GM21515 (cell line): ENCODE measurements at regions not wholly inside any gene's neighbourhood (a gene's known extent, or its start where the extent isn't known, plus 50 kb on each side); places are given as distances from the start of the nearest gene placed in this dataset.
"Not testable (repeated sequence)": the region's sequence is repeated elsewhere in the genome, so short reads cannot be mapped to it uniquely, and the experiment has no call there.

Experiments
- ATAC-seq: cut with Tn5 transposase; IDR thresholded peaks from one replicate; pipeline ENCODE4 v1.9.1; 2021; ENCODE audit not compliant: unreplicated experiment

DNA sequence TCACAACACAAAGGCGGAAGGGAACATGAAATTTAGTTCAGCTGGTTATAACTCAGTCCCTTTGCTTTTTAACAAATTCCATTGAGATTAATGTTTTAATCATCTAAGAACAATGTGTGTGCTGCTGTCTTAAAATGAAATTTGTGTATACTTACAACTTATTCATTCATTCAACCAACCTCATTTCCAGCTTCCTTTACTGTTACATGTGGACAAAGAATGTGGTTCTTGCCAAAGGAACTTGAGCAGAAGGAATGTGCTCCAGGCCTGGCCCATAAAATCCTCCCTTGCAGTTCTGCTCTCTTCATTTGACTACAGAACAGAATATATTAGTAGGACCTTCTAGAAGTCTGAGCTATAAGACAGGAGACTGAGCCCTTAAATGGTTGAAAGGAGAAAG lies 176.8 kb upstream of the GLRA2 start:
- ATAC-seq = no peak

DNA sequence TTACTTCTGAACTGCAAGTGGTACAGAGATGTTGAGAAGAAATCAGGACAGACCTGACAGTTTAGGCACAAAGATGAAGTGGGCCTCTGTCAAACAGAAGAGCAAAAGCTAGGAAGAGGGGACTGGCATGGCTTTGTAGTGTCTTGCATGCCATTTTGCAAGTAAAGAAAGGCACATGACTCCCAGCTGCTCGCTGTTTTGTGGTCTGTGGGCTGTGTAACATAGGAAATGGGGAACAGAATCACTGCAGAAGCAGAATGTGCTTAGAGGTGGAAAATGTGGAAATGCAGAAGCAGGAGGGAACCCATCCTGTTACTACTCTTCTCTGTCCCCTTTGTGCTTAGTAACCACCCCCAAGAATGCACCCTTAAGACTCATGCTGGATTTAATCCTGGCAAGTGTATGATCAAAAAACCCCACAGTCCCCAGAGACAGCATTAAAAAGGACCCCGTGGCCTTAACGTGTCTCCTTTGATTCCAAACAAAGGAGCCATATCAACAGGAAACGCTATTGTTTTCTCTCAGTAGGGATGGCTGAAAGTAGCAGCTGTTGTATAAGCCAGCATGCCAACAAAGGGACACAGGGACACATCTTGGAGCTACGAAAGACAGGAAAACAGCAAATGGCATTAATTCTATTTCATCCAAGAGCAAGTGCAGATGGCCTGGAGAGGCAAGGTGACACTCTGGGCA lies 177.6 kb upstream of the GLRA2 start:
- ATAC-seq = no peak

DNA sequence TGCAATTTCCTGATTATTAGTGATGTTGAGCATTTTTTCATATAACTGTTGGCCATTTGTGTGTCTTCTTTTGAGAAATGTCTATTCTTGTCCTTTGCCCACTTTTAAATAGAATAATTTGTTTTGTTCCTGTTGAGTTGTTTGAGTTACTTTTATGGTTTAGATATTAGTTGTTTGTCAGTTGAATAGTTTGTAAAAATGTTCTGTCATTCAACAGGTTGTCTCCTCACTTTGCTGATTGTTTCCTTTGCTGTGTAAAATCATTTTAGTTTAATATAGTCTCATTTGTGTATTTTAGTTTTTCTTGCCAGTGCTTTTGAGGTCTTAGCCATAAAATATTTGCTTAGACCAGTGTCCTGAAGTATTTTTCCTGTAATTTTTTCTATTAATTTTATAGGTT lies 181.8 kb upstream of the GLRA2 start:
- no peak for ATAC-seq

DNA sequence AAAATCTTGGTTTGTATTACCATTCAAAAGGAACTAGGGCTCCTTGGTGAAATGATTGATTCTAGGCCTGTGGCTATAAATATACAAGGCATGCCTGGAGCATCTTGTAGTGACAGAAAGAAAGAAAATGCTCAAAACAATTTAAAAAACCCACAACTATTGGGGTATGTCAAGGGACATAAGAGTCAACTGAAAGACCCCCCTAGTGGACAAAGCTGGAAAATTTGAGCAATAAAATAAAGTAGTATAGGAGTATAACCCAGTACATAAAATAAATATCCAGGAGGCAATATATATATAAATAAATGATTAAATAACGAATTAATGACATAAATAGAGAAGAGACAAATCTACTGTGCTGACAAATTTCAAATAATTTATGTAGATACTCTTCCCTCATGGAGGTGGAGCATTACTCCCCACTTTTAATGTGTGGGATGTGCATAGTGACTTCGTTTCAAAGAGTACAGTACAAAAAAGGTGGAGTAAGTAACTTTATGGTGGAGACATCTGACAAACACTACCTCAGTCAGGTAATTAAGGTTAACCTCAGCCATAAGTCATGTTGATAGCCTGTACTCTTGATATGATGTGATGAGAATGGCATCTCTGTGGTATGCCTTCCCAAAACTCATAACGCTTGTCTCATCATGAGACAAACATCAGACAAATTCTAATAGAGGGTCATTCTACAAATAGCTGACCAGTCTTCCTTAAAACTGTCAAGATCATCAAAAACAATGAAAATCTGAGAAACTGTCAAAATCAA lies 185.0 kb upstream of the GLRA2 start:
- ATAC-seq = no peak

DNA sequence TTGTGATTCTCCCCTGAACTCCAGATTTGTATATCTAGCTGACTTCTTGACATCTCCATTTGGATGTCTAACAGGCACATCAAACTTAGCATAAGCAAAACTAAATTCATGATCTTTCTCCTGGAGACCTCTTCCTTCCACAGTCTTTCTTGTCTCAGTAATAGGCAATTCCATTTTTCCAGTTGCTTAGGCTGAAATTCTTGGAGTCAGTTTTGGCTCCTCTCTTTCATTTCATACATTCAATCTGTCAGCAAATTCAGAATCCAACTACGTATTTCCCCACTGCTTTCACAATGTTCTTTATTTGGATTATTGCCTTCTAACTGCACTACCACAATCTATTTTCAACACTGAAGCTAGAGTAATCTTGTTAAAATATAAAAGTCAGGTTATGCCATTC lies 219.9 kb upstream of the GLRA2 start:
- ATAC-seq = no peak

DNA sequence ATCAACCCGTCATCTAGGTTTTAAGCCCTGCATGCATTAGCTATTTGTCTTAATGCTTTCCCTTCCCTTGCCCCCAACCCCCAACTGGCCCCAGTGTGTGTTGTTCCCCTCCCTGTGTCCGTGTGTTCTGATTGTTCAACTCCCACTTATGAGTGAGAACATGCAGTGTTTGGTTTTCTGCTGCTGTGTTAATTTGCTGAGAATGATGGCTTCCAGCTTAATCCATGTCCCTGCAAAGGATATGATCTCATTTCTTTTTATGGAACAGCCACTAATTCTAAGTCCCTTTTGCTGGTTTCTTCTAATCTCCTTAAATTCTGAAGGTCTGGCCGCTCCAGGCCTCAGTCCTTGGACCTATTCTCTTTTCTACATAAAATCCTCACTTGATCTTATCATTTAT lies 220.4 kb upstream of the GLRA2 start:
- not testable (repeated sequence) for ATAC-seq

DNA sequence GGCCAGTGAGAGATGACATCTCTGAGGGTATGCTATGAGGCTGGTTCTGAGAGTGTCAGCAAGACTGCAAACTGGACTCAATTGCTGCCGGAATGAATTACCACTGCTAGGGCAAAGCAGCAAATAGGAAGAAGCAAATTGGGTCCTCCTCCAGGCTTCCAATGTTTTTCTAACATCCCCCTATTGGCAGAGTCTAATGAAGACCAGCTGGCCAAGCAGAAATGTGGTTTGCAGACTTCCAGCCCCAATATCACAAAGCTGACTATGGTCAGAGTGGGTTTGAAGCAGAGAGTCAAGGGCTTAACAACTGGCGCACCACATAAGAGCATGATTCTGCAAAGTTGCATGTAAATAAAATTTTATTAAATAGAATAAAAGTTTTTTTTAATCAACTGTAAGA lies 225.4 kb upstream of the GLRA2 start:
- ATAC-seq = no peak

DNA sequence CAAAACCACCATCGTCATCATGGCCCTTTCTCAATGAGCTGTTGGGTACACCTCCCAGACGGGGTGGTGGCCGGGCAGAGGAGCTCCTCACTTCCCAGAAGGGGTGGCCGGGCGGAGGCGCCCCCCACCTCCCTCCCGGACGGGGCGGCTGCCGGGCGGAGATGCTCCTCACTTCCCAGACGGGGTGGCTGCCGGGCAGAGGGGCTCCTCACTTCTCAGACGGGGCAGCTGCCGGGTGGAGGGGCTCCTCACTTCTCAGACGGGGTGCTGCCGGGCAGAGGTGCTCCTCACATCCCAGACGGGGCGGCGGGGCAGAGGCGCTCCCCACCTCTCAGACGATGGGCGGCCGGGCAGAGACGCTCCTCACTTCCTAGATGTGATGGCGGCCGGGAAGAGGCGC lies 226.8 kb upstream of the GLRA2 start:
- ATAC-seq = not testable (repeated sequence)

DNA sequence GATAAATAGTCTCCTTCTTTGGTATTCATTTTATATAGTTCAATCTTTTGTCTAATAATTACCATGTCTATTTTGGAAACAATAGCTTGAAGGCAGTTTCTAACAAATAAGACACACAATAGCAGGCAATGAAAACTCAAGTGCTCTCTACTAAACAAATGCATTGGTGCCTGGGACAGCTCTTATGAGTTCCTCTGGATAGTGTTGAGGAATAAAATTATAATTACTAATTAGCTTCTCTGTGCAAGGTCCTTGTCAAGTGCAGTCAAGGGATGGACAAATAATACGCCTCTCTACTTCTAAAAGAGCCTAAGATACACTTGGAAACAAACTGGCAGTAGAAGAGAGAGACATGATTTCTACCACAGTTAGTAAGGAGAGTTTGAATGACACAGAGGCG lies 229.0 kb upstream of the GLRA2 start:
- ATAC-seq = no peak

DNA sequence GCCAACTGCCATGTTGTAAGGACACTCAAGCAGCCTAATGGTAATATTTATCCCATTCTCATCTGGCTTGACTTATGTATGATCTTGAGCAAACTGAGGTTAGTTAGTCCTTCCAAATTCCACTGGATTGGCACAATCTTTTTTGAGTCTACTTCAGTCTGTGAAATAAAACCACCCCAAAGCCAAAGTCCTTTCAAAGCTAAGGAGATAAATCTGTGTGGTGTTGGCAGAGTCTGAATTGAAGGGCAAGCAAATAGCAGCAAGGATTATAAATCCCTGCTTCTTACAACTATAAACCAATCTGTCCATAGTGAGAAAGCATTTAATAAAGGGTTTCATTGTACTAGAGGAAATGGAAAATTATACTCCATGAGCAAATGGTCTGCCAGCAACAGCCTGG lies 233.9 kb upstream of the GLRA2 start:
- ATAC-seq = no peak

DNA sequence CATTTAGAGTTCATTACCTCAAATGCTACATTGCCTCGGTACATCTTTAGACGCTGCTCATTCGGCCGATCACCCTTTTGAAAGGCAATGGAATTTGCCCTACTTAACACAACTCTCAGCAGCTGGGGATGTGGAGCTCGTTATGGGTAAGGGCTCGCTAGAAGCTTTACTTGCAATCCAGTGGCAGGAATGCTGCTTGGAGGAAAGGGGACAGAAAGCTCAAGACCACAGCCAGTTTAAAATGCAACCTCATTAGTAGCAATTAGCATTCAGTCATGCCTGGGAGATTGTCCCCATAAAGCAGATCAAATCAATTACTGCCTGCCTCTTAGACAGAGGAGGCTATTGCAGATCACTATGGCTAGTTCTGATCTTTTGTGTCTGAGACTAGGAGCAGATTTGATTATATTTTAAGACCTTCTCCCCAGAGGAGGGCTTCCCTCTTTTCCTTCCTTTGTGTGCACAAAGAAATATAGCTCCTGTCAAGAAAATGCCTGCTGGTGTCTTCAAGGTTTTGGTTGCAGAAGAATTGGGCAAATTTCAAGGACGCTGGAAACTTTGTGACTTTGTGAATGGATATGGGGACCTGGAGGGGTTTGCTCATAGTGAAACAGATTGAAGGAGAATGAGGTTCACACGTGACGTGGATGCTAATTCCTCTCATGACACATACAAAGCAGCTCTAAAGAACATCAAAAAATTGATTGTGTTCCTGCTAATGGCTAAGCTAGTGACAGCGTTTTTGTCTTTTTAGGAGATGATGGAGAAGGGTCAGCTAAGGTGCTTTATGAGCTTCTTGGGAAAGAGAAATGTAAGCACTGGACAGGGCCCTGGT lies 237.5 kb upstream of the GLRA2 start:
- ATAC-seq = no peak

DNA sequence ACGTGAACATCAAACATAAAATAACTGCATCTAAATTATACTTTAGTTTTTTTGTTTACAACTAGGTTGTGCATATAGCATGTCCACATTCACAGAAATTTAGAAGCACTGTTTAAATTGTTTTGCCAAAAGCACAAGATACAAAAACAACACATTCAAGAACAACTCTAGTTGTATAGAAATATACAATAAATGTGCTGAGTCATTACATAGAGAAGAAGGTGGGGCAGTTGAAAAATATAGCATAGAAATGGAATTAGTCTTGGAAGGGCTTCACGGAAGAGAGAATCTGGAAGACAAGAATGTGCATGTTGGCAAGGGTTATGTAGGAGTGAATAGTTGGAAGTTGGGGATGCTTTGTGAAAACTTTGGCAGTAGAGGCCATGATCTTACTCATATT lies 239.0 kb upstream of the GLRA2 start:
- ATAC-seq = no peak

DNA sequence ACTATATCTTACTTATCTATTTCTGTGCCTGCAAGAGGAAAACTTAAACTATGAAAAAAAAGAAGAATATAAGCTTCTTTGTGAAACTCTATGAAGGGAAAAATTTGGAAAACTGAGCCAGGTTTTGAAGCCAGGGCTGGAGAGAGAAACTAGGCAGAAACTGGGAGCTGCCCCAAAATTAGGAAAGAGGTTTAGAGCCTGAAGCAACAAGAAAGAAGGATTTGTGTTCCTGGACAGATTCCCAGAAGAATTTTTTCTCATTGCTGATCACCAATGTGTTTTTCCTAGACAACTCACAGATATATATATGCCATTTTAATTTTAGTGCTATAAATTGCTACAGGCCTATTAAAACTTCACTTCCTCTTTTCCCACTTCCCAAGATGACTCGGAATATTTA lies 245.0 kb upstream of the GEMIN8 start:
- ATAC-seq = no peak

DNA sequence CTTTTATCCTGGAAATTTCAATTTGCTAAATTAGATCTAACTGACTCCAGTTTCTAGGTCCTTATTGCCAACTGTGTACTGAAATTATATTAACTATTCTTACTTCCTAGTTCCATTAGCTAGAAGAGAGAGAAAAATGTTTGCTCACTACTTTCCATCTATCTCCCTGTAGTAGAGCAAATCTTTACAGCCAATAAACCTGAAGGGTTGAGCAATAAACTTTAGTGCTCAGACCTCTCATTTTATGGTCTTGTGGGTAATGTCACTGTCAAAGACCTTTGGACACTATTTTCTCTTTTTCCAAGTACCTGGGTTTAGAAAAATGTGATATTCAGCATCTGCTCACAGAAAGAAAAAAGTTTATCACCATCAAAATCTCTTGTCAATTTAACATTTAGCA lies 237.5 kb upstream of the GEMIN8 start:
- ATAC-seq = no peak

DNA sequence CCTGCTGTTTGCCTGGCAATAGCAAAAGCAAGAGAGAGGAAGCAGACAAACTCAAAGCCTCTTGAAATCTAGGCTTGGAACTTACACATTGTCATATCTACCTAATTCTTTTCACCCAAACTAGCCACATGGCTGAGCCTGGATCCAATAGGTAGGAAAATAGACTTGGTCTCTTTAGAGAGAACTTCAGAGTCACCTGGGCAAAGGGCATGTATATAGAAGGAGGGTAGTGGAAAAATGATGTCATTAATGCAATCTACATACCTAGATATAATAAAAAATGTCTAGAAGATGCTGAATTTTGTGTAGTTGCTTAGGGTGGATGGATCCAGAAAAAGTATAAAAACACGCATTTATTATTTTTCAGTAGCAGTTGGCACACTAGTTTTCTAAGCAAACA lies 237.0 kb upstream of the GEMIN8 start:
- no peak for ATAC-seq

DNA sequence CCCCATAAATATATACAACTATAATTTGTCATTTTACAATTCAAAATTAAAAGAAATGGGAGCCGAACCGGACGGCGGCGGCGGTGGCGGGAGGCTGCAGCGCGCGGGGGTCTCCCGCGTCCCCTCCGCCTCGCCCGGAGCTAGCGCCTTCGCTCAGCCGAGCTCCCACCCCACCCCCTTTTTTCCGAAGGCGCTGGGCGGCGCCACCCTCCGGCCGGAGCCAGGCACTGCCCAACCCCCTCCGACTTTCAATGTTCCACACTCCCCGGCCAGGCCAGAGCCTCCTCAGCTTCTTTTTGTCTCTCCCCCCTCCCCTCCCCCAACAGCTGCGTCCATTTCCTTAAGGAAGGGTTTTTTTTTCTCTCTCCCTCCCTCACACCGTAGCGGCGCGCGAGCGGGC lies 214.1 kb upstream of the GEMIN8 start:
- no peak for ATAC-seq

DNA sequence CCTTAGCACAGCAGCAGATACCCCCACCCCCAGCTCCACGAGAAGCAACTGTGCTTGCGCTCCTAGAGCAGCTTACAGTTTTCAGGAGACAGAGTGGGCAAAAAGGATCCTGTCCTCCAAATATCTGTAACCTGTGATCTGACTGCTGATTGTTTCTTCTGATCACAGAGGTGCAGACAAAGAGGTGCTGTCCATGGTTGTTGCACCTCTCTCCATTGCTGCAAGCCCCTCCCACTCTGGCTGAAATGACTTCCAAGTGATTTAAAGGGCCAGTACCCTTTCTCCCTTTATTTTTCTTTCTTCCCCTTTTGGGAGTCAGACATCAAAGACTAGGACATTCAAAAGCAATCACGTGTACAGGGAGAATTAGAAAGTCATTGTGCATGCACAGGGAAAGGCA lies 205.3 kb upstream of the GEMIN8 start:
- ATAC-seq = no peak

DNA sequence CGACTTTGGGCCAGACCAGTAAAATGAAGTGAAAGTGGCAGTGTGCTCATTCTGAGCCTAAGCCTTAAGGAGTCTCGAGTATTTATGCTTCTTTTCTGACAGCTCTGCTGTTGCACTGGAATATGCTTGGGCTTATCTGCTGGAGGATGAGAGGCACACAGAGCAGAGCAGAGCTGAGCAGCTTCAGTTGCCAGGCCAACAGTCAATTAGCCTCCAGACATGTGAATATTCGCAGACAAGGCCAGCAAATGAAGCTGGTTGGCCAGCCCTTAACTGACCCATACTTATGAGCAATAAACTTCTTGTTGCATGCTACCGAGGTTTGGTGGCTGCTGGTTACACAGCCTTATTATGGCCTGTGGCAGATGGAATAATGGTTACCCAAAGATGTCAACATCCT lies 203.0 kb upstream of the GEMIN8 start:
- no peak for ATAC-seq

DNA sequence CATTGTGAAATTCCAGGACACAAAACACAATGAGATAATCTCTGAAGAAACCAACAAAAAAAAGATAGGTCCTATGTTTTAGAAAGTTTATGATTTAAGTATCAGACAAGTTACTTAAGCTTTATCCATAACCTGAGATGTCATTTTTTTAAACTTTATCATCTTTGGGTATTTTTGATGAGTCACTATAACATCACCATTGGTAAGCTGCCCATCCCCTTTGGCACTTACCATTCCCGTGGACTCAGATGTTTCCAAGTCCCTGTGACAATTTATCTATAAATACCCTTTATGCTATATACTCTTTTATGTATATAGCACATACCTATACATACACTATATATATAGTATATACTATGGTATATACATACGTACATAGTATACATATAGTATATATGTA lies 198.9 kb upstream of the GEMIN8 start:
- no peak for ATAC-seq

DNA sequence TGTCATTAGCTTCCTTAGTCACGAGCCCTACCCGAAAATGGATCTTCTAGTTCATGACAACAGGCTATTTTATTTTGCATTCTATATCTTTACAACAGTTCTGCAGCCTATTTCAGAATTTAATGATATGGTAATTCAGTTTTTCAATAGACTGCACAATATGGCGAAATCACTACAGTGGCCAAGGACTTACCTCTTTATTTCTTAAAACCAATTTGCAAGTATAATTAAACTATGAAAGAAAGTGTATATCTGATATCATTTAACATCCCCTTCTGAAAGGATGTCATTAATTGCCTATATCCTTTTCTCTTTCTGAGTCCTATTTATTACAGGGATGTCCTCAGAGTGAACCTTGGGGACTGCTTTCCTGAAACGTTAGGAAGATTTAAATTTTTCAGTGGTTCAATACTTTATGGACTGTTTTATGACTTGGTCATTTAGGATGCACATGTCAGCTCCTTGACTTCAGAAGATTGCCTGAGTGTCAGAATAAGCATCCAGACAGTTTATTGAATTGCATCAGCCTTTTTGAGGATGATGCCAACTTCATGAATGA lies 190.8 kb upstream of the GEMIN8 start:
- ATAC-seq = no peak

DNA sequence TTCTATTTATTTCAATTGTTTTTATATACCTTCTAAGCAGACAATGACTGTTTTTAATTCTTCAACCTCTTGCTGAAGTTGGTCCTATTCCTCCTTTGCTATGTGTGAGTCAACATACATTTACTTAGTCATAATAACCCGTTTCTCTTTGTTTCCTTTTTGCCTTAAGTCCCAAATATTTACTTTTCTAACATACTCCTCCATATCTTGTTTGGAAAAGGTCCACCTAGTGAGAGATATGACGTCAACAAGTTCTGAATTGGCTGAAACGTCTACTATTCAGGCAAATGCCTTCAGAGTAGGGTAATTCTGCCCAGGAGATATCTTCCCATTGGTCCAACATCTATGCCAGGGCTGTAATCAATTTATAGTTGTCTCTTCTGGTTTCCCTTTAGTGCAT lies 179.3 kb upstream of the GEMIN8 start:
- no peak for ATAC-seq

DNA sequence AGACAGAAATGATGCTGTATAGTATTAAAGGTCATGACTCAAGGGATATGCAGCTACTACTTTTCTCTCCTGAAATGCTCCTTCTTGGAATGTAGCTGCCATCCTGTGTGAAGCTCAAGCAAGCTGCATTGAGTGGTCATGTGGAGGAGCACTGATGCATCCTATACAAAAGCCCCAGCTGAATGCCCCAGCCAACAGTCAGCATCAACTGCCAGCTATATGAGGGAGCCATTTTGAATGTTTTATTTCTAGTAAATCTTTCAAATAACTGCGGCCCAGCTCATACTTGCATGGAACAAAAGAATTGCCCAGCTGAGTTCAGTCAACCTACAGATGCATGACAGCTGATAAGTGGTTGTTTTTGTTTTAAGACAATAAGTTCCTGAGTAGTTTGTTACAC lies 165.0 kb upstream of the GEMIN8 start:
- ATAC-seq = no peak
